Erythroblast (primary cell): ENCODE measurements at regions not wholly inside any gene's neighbourhood (a gene's known extent, or its start where the extent isn't known, plus 50 kb on each side); places are given as distances from the start of the nearest gene placed in this dataset.

Experiments used
- DNase-seq, 2 experiments: peaks; one replicate each; lab custom pipeline; 2025; lab: John Stamatoyannopoulos, UW
- GATA1 ChIP-seq: IDR thresholded peaks from 2 replicates; pipeline ENCODE4 v1.6.1; 2011; ENCODE audit warnings: low read depth, mild to moderate bottlenecking, control low read depth, low read length, moderate library complexity
- POLR2A ChIP-seq: IDR thresholded peaks from 2 replicates; pipeline ENCODE4 v1.6.1; 2011; ENCODE audit warnings: mild to moderate bottlenecking, low read length

DNA sequence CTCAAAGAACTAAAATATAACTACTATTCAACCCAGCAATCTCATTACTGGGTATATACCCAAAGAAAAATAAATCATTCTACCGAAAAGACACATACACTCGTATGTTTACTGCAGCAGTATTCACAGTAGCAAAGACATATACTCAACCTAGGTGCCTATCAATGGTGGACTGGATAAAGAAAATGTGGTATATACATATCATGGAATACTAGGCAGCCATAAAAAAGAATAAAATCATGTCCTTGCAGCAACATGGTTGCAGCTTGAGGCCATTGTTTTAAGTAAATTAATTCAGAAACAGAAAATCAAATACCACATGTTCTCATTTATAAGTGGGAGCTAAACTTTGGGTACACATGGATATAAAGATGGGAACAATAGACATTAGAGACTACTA lies 266.2 kb upstream of the POU3F1 start:
- no peak for DNase-seq
- TF ChIP-seq POLR2A (no peak), GATA1 (no peak)

DNA sequence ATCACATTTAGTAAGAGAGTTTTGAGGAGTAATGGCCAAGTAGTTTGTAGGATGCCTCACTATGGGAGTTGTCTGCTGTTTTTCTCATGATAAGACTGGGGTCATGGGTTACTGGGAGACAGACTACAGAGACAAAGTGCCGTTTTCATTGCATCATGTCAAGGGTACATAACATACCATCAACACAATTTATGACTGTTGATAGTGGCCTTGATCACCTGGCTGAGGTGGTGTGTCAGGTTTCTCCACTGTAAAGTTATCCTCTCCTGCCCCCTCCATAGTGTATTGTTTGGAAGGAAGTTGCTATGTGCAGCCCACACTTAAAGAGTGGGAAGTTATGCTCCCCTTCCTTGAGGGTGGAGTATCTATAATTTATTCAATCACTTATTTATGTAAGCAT lies 263.5 kb upstream of the POU3F1 start:
- no peak for TF ChIP-seq POLR2A
- TF ChIP-seq GATA1, result no peak
- no peak for DNase-seq

GRCh38 chr1:38308780-38309179 lies 262.2 kb upstream of the POU3F1 start:
- TF ChIP-seq POLR2A (no peak), GATA1 (no peak)
- no peak for DNase-seq

DNA sequence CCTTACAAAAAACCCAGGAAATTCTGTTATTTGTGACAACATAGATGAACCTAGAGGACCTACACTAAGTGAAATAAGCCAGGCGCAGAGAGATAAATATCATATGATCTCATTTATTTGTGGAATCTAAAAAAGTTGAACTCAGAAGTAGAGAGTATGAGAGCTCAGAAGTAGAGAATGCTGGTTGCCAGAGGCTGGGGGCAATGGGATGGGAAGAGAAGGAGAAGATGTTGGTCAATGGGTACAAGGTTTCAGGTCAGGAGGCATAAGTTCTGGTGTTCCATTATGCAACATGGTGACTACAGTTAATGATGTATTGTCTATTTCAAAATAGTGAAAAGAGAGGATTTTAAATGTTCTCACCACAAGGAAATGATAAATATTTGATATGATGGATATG lies 259.1 kb upstream of the POU3F1 start:
- DNase-seq, result no peak
- TF ChIP-seq GATA1 (no peak), POLR2A (no peak)

GRCh38 chr1:38303843-38304242 lies 257.2 kb upstream of the POU3F1 start:
- TF ChIP-seq POLR2A, result no peak
- no peak for TF ChIP-seq GATA1
- no peak for DNase-seq

- DNase-seq, result no peak
- TF ChIP-seq POLR2A, result no peak
- no peak for TF ChIP-seq GATA1
These were observed 254.4 kb upstream of the POU3F1 start for GRCh38 chr1:38301040-38301439.

GRCh38 chr1:38300616-38301015 lies 254.0 kb upstream of the POU3F1 start:
- TF ChIP-seq POLR2A (no peak), GATA1 (no peak)

DNA sequence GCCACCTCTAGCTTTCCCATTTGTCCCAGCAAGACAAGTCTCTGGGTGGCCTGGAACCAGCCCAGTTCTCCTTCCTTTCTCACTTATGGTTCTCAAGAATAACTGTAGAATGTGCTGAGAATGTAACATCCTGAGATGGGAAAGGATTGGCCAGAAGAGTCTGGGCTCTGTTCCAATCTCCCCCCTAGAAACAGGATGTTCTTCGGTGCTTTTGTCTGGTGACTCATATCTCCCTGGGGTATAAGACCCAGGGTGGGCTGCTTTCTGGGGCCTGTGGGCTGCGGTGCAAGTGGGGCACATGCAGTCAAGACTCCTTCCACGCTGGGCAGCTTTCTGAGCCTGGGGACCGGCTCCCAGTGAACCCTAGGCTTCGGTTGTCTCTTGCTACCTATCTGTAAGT lies 251.2 kb upstream of the POU3F1 start:
- TF ChIP-seq POLR2A (no peak), GATA1 (no peak)
- no peak for DNase-seq

More at GRCh38 chr1:38300616-38301015, 254.0 kb upstream of the POU3F1 start:
- DNase-seq, result no peak

DNA sequence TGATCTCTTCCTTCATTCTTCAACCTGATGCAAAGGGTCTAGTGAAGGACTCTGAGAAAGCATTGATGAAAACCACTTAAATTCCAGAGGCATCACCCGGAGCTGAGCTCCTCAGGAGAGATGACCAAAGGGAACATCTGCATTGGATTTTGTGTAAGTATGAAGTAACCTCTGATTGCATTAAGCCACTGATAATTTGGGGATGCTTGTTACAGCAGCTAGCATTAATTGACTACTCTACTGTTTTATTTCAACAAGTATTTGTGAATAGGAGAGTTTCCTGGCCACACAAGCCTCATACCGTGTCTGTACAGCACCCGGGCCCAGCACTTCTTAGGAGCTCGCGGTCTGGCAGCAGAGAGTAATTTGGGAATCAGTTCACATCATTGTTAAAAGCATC lies 250.7 kb upstream of the POU3F1 start:
- DNase-seq, result no peak
- TF ChIP-seq GATA1 (no peak), POLR2A (no peak)

GRCh38 chr1:38296047-38296446 lies 249.5 kb upstream of the POU3F1 start:
- TF ChIP-seq GATA1 (no peak), POLR2A (no peak)
- DNase-seq, result no peak

- TF ChIP-seq POLR2A (no peak), GATA1 (no peak)
- no peak for DNase-seq
These were observed 247.0 kb upstream of the POU3F1 start for GRCh38 chr1:38293567-38293966.

GRCh38 chr1:38292969-38293368 lies 246.4 kb upstream of the POU3F1 start:
- TF ChIP-seq POLR2A, result no peak
- TF ChIP-seq GATA1, result no peak
- no peak for DNase-seq

GRCh38 chr1:38291906-38292521 lies 245.4 kb upstream of the POU3F1 start:
- DNase-seq, result no peak
- TF ChIP-seq GATA1, result no peak
- TF ChIP-seq POLR2A, result no peak

GRCh38 chr1:38291336-38291735 lies 244.7 kb upstream of the POU3F1 start:
- no peak for TF ChIP-seq GATA1
- TF ChIP-seq POLR2A, result no peak
- DNase-seq, result no peak

DNA sequence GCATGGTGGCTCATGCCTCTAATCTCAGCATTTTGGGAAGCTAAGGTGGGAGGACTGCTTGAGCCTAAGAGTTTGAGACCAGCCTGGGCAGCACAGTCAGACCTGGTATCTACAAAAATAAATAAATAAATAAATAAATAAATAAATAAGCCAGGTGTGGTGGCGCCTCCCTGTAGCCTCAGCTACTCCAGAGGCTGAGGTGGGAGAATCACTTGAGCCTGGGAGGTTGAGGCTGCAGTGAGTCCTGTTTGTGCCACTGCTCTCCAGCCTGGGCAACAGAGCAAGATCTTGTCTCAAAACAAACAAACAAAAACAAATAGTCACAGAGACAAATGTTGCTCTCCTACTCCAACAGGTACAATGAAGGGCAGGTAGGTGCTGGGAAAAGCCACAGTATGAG lies 242.4 kb upstream of the POU3F1 start:
- TF ChIP-seq POLR2A (no peak), GATA1 (no peak)
- no peak for DNase-seq
